Sigmoid colon (tissue), 4 donors: ENCODE measurements at regions not wholly inside any gene's neighbourhood (a gene's known extent, or its start where the extent isn't known, plus 50 kb on each side); places are given as distances from the start of the nearest gene placed in this dataset.

ENCODE experiments used
- EP300 ChIP-seq, 4 donors: sonication (generic); formaldehyde crosslinking; IDR thresholded peaks; one replicate each; pipeline ENCODE4 v1.6.1; 2017; ENCODE audit warnings: antibody characterized with exemption in 4 of 4
- POLR2A ChIP-seq, 2 donors: fragments of 450-650 bp; IDR thresholded peaks; one replicate each; pipeline ENCODE4 v1.6.1; 2016; ENCODE audit warnings: antibody characterized with exemption in 2 of 2, mild to moderate bottlenecking in 2 of 2, moderate library complexity in 2 of 2
- POLR2AphosphoS5 ChIP-seq, 4 donors: sonication (generic); formaldehyde crosslinking; IDR thresholded peaks; one replicate each; pipeline ENCODE4 v1.6.1; 2017; ENCODE audit warnings: antibody characterized with exemption in 4 of 4
- TF ChIP-seq, protein P1 (sequence below), 4 experiments: fragments of 450-650 bp in 3 of 4; fragments of 200-600 bp in 1 of 4; IDR thresholded peaks; one replicate each; pipeline ENCODE4 v1.5.1; 2016 to 2019; ENCODE audit warnings: antibody characterized with exemption in 4 of 4, mild to moderate bottlenecking in 3 of 4, moderate library complexity in 2 of 4

DNA sequence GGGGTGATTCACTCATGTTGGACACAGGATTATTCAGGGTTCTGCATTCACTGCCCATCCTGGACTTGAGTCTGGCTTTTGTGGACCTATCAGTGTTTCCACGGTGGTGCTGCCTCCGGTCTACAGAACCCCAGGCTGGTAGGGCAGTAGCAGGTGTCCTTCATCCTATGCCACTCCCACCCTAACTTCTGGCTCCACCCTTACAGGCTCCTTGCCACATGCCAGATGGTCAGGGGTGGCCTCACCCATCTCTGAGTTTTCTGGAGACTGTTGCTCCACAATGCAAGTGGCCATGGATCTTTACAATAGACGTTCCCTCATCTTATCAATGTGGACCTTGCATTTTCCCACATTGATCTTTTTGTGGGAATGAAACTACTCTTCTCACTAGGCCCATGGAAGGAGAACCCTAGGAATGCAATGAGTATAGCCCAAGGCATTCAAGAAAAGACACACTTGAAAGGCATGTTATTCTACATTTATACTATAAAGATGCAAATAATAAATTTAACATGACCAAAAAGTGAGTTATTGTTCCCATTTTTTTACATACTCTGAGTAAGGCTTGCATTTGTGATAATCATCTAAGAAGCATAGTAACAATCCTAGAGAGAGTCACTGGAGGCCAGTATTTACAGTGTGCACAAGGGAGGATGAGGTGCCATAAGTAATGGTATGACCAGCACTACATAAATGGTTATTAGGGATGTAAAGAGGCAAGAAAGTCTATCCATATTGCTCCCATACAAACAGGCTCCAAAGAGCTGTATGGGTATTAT lies 57.4 kb upstream of the ADO start:
- TF ChIP-seq, protein P1, sequence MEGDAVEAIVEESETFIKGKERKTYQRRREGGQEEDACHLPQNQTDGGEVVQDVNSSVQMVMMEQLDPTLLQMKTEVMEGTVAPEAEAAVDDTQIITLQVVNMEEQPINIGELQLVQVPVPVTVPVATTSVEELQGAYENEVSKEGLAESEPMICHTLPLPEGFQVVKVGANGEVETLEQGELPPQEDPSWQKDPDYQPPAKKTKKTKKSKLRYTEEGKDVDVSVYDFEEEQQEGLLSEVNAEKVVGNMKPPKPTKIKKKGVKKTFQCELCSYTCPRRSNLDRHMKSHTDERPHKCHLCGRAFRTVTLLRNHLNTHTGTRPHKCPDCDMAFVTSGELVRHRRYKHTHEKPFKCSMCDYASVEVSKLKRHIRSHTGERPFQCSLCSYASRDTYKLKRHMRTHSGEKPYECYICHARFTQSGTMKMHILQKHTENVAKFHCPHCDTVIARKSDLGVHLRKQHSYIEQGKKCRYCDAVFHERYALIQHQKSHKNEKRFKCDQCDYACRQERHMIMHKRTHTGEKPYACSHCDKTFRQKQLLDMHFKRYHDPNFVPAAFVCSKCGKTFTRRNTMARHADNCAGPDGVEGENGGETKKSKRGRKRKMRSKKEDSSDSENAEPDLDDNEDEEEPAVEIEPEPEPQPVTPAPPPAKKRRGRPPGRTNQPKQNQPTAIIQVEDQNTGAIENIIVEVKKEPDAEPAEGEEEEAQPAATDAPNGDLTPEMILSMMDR (IDR thresholded peaks at IDR 0.05), result no peak
- no peak for TF ChIP-seq POLR2A (IDR thresholded peaks at IDR 0.05)
- TF ChIP-seq POLR2AphosphoS5 (IDR thresholded peaks at IDR 0.05), result no peak
- TF ChIP-seq EP300 (IDR thresholded peaks at IDR 0.05), result no peak
